ENCODE measurements at regions not wholly inside any gene's neighbourhood (a gene's known extent, or its start where the extent isn't known, plus 50 kb on each side); places are given as distances from the start of the nearest gene placed in this dataset.
"Not testable (repeated sequence)": the region's sequence is repeated elsewhere in the genome, so short reads cannot be mapped to it uniquely, and the experiment has no call there.

- no peak for DNase-seq (ENCODE audit: low read depth, low spot score)
These were observed 205.9 kb upstream of the MSX2 start for GRCh38 chr5:174518512-174518911.

- no peak for DNase-seq (ENCODE audit: low read depth, low spot score)
These were observed 203.7 kb upstream of the MSX2 start for GRCh38 chr5:174520420-174521396.

GRCh38 chr5:174521449-174521848, 202.9 kb upstream of the MSX2 start:
- DNase-seq (ENCODE audit: low read depth, low spot score): no peak

- DNase-seq (ENCODE audit: low read depth, low spot score): no peak
These were observed 201.7 kb upstream of the MSX2 start for GRCh38 chr5:174522480-174523260.

GRCh38 chr5:174523311-174524071, 200.9 kb upstream of the MSX2 start:
- no peak for DNase-seq (ENCODE audit: low read depth, low spot score)

- DNase-seq (ENCODE audit: low read depth, low spot score): no peak
These were observed 200.0 kb upstream of the MSX2 start for GRCh38 chr5:174524351-174524750.

GRCh38 chr5:174526177-174526576, 198.2 kb upstream of the MSX2 start:
- no peak for DNase-seq (ENCODE audit: low read depth, low spot score)

GRCh38 chr5:174527916-174528540, 196.4 kb upstream of the MSX2 start:
- no peak for DNase-seq (ENCODE audit: low read depth, low spot score)

- no peak for DNase-seq (ENCODE audit: low read depth, low spot score)
These were observed 195.4 kb upstream of the MSX2 start for GRCh38 chr5:174528821-174529544.

- no peak for DNase-seq (ENCODE audit: low read depth, low spot score)
These were observed 194.3 kb upstream of the MSX2 start for GRCh38 chr5:174529925-174530681.

GRCh38 chr5:174531782-174532191, 192.6 kb upstream of the MSX2 start:
- no peak for DNase-seq (ENCODE audit: low read depth, low spot score)

- DNase-seq (ENCODE audit: low read depth, low spot score): peak; percentile 74
These were observed 191.6 kb upstream of the MSX2 start for GRCh38 chr5:174532455-174533453.

GRCh38 chr5:174533751-174534241, 190.6 kb upstream of the MSX2 start:
- peak; percentile 15 for DNase-seq (ENCODE audit: low read depth, low spot score)

- DNase-seq (ENCODE audit: low read depth, low spot score): no peak
These were observed 188.7 kb upstream of the MSX2 start for GRCh38 chr5:174535669-174536068.

GRCh38 chr5:174539823-174540222, 184.6 kb upstream of the MSX2 start:
- not testable (repeated sequence) for DNase-seq (ENCODE audit: low read depth, low spot score)

GRCh38 chr5:174542037-174542436, 182.3 kb upstream of the MSX2 start:
- DNase-seq (ENCODE audit: low read depth, low spot score): no peak

- no peak for DNase-seq (ENCODE audit: low read depth, low spot score)
These were observed 181.9 kb upstream of the MSX2 start for GRCh38 chr5:174542471-174542870.

- DNase-seq (ENCODE audit: low read depth, low spot score): no peak
These were observed 178.5 kb upstream of the MSX2 start for GRCh38 chr5:174545926-174546325.

All from pulmonary artery endothelial cell (primary cell).